Lower leg skin (tissue), 3 donors: ENCODE measurements at regions not wholly inside any gene's neighbourhood (a gene's known extent, or its start where the extent isn't known, plus 50 kb on each side); places are given as distances from the start of the nearest gene placed in this dataset.

ENCODE experiments used
- POLR2A ChIP-seq, 2 donors: fragments of 450-650 bp; IDR thresholded peaks; one replicate each; pipeline ENCODE4 v1.6.1; 2016 to 2017; ENCODE audit warnings: antibody characterized with exemption in 2 of 2, mild to moderate bottlenecking in 1 of 2, moderate library complexity in 1 of 2
- TF ChIP-seq, protein P1 (sequence below), 3 donors: fragments of 450-650 bp; IDR thresholded peaks; one replicate each; pipeline ENCODE4 v1.5.1; 2016; ENCODE audit warnings: antibody characterized with exemption in 3 of 3, mild to moderate bottlenecking in 3 of 3, moderate library complexity in 2 of 3

DNA sequence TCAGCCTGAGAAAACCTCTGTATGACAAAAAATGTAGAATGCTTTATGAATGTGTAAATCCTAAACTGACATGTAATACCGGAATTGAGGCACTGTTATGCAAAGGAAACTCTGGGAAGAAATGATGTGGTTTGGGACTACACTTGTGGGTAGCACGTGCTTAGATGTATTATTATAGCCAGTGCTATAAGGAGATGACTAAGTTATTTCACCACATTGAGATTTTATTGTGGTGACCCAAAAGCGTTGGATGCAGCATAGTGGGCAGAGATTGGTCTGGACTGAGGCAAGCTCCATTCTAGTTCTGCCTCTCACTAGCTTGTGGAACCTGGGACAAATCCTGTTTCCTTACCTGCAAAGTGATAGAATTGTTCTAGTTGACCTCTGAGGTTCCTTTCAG, 172.2 kb downstream of the SNAPC1 start:
- TF ChIP-seq, protein P1, sequence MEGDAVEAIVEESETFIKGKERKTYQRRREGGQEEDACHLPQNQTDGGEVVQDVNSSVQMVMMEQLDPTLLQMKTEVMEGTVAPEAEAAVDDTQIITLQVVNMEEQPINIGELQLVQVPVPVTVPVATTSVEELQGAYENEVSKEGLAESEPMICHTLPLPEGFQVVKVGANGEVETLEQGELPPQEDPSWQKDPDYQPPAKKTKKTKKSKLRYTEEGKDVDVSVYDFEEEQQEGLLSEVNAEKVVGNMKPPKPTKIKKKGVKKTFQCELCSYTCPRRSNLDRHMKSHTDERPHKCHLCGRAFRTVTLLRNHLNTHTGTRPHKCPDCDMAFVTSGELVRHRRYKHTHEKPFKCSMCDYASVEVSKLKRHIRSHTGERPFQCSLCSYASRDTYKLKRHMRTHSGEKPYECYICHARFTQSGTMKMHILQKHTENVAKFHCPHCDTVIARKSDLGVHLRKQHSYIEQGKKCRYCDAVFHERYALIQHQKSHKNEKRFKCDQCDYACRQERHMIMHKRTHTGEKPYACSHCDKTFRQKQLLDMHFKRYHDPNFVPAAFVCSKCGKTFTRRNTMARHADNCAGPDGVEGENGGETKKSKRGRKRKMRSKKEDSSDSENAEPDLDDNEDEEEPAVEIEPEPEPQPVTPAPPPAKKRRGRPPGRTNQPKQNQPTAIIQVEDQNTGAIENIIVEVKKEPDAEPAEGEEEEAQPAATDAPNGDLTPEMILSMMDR (IDR thresholded peaks at IDR 0.05) = no peak
- no peak for TF ChIP-seq POLR2A (IDR thresholded peaks at IDR 0.05)
